ENCODE measurements at regions not wholly inside any gene's neighbourhood (a gene's known extent, or its start where the extent isn't known, plus 50 kb on each side); places are given as distances from the start of the nearest gene placed in this dataset.

GRCh38 chr2:144848423-144848822 is 328.5 kb upstream of the ZEB2 start:
- TF ChIP-seq, protein P1, sequence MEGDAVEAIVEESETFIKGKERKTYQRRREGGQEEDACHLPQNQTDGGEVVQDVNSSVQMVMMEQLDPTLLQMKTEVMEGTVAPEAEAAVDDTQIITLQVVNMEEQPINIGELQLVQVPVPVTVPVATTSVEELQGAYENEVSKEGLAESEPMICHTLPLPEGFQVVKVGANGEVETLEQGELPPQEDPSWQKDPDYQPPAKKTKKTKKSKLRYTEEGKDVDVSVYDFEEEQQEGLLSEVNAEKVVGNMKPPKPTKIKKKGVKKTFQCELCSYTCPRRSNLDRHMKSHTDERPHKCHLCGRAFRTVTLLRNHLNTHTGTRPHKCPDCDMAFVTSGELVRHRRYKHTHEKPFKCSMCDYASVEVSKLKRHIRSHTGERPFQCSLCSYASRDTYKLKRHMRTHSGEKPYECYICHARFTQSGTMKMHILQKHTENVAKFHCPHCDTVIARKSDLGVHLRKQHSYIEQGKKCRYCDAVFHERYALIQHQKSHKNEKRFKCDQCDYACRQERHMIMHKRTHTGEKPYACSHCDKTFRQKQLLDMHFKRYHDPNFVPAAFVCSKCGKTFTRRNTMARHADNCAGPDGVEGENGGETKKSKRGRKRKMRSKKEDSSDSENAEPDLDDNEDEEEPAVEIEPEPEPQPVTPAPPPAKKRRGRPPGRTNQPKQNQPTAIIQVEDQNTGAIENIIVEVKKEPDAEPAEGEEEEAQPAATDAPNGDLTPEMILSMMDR (conservative IDR thresholded peaks at IDR 0.05; ENCODE audit: low read depth, low read length), result no peak
- no peak for TF ChIP-seq EZH2 (IDR thresholded peaks at IDR 0.05; ENCODE audit: low read length, unreplicated experiment)

All from PC-3 (cell line).